ENCODE measurements at regions not wholly inside any gene's neighbourhood (a gene's known extent, or its start where the extent isn't known, plus 50 kb on each side); places are given as distances from the start of the nearest gene placed in this dataset.

DNA sequence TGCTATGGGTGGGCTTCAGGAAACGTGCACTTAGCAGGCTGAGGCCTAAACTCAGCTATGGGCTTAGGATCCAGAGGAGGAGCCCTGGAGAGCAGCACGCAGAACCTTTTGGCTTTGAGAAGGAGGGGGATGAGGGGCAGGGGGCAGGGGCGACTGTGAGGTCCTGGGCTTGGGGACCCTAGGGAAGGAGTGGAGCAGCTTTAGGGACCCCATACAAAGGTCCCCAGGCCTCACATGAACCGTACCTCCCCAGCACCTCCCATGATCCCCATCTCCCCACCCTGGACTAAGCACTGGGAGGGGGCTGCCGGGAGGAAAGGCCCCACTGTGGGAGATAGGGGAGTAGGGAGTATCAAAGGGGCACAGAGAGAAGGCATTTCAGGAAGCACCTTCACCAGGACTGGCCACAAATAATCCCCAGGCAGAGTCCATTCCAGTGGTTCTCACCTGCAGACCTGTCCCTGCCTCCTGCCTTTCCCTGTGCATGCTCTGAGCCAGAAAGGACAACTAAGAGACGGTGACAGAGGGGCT is 62.0 kb upstream of the KLF13 start:
- ATAC-seq: peak in 2 of 4 donors; percentile 0 to 2
- DNase-seq: no peak
- Histone ChIP-seq H3K27ac (peak overlapping the region; percentile 87 to 94 (median 92)), H3K9me3 (no peaks in the 10 kb centered on the region), H3K4me1 (peaks cover 0 to 40% (median 19%) of the 10 kb centered on the region in 4 donors), H3K4me3 (no peak overlapping the region), H3K27me3 (no peaks in the 10 kb centered on the region), H3K36me3 (no peaks in the 10 kb centered on the region)
- intact Hi-C loops (cut with DNase I): no loop called here
- WGBS (ENCODE audit: insufficient coverage, low coverage, low lambda C conversion rate, missing lambda C conversion rate): 100% methylated on average over 1 of the region's 6 CpGs
- TF ChIP-seq POLR2A (IDR thresholded peaks at IDR 0.05): no peak
- TF ChIP-seq, protein P1, sequence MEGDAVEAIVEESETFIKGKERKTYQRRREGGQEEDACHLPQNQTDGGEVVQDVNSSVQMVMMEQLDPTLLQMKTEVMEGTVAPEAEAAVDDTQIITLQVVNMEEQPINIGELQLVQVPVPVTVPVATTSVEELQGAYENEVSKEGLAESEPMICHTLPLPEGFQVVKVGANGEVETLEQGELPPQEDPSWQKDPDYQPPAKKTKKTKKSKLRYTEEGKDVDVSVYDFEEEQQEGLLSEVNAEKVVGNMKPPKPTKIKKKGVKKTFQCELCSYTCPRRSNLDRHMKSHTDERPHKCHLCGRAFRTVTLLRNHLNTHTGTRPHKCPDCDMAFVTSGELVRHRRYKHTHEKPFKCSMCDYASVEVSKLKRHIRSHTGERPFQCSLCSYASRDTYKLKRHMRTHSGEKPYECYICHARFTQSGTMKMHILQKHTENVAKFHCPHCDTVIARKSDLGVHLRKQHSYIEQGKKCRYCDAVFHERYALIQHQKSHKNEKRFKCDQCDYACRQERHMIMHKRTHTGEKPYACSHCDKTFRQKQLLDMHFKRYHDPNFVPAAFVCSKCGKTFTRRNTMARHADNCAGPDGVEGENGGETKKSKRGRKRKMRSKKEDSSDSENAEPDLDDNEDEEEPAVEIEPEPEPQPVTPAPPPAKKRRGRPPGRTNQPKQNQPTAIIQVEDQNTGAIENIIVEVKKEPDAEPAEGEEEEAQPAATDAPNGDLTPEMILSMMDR (IDR thresholded peaks at IDR 0.05): no peak

DNA sequence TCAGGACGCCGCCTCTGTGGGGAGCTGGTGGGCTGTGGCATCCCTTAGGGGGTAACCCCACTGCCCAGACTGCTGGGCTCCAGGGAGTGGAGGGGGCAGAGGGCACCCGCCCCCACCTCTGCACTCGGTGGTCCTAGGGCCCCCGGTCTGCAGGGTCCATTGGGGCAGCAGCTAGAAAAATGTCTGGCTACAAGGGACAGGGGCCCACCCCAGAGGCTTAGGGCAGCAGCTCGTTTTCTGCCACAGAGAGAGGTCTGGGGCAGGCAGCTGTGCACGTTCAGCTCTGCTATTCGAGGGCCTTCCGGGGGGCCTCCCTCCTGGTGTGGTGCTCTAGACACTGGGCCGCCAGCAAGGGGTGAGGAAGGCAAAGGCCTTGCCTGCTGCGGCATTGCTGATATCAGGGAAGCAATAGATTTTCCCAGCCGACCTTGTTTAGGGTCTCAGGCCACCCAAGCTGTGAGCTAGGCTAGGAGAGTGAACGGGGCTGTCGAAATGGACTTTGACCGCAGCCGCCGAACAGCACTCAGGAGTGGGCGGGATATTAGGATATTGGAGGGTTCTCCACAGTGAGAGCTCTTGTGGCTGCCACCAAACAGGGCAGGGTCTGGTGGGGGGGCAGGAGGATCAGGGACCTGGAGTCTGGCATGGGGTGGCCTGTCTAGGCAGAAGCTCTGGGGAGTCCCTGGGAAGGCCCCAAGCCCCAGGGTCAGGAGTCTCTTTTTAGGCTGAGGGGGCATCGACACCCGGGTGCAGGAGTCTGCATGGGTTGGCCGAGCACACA is 61.4 kb upstream of the KLF13 start:
- no peak overlapping the region for H3K4me3 ChIP-seq
- peak overlapping the region; percentile 87 to 94 (median 92) for H3K27ac ChIP-seq
- TF ChIP-seq, protein P1 (IDR thresholded peaks at IDR 0.05): no peak
- TF ChIP-seq POLR2A (IDR thresholded peaks at IDR 0.05): no peak
- ATAC-seq (peak; percentile 32 to 70 (median 45)), DNase-seq (peak; percentile 61 to 77 (median 71))
- H3K27me3 ChIP-seq: no peaks in the 10 kb centered on the region
- H3K36me3 ChIP-seq: no peaks in the 10 kb centered on the region
- H3K4me1 ChIP-seq: peaks cover 0 to 40% (median 19%) of the 10 kb centered on the region in 4 donors
- H3K9me3 ChIP-seq: no peaks in the 10 kb centered on the region
- WGBS (ENCODE audit: insufficient coverage, low coverage, low lambda C conversion rate, missing lambda C conversion rate): 26% methylated on average over 9 of the region's 21 CpGs
- intact Hi-C loops (cut with DNase I): no loop called here

DNA sequence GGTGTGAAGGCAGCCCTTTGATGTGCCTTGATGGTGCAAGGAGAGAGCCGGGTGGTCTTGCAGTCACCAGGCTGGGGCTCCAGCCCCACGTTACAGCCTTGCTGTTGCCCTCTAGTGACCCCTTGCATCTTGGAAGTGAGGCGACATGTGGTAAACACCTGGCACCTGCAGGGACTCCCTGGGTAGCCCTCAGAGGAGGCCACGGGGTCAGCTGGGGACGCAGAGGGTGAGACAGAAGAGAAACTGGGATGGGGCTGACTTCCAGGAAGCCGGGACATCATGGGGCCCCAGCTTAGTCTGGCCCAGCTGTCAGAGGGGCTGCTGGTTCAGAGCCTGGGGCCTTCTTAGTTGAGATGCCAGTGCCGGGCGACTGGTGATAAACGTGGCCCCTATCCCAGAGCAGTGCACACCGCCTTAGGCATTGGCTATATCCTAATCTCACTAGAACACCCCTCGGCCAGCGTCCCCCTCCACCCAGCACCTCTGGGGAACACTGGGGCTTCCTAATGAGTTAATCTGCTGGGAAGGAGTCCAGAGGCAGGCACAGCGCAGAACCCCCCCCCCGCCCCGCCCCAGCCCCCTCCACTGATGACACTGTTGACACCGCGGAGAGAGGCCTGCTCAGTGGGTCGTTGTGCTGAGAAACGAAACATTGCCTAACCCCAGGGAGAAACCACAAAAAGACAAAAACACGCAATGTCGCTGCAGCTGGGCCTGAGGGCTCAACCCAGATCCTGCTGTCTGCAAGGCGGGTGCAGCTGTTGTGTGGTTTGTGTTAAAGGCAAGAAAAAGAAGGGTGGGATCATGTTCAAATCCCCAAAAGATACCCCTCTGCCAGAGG is 60.5 kb upstream of the KLF13 start:
- 53% methylated on average over 9 of the region's 22 CpGs for WGBS (ENCODE audit: insufficient coverage, low coverage, low lambda C conversion rate, missing lambda C conversion rate)
- DNase-seq: peak in 2 of 3 donors; percentile 46 to 56
- Histone ChIP-seq H3K4me1 (peaks cover 0 to 40% (median 19%) of the 10 kb centered on the region in 4 donors), H3K4me3 (no peak overlapping the region), H3K9me3 (no peaks in the 10 kb centered on the region), H3K27ac (peak overlapping the region; percentile 87 to 94 (median 92)), H3K27me3 (no peaks in the 10 kb centered on the region), H3K36me3 (no peaks in the 10 kb centered on the region)
- intact Hi-C loops (cut with DNase I): no loop called here
- ATAC-seq: peak in 1 of 4 donors; percentile 3
- TF ChIP-seq POLR2A (IDR thresholded peaks at IDR 0.05): no peak

DNA sequence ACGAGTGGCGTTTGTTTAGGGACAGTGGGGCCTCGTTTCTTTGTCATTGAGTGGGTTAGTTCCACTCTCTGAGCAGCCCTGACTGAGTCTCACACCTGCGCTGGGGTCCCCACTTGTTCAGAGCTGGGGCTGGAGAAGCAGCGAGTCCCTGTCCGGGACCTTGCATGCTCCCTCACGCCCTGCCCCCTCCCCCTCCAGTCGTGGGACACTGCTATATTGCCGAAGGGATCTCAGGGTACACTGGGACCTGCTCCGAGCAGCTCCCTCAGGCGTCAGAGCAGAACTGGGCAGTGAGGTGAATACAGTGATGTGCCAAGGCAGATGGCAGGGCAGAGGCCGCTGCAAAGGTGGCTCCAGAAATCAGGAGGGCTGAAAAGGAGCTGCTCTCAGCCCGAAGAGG is 59.9 kb upstream of the KLF13 start:
- peak overlapping the region in 1 of 3 donors; percentile 87 for H3K27ac ChIP-seq
- H3K4me3 ChIP-seq: no peak overlapping the region
- no peak for TF ChIP-seq POLR2A (IDR thresholded peaks at IDR 0.05)
- TF ChIP-seq, protein P1 (IDR thresholded peaks at IDR 0.05): no peak
- ATAC-seq: no peak
- no peaks in the 10 kb centered on the region for H3K36me3 ChIP-seq
- 77% methylated on average over 7 of the region's 13 CpGs for WGBS (ENCODE audit: insufficient coverage, low coverage, low lambda C conversion rate, missing lambda C conversion rate)
- H3K4me1 ChIP-seq: peaks cover 0 to 40% (median 19%) of the 10 kb centered on the region in 4 donors
- no peaks in the 10 kb centered on the region for H3K9me3 ChIP-seq
- intact Hi-C loops (cut with DNase I): no loop called here
- no peaks in the 10 kb centered on the region for H3K27me3 ChIP-seq
- DNase-seq: peak in 1 of 3 donors; percentile 53

All from right lobe of liver (tissue), 6 donors.